ENCODE measurements at regions not wholly inside any gene's neighbourhood (a gene's known extent, or its start where the extent isn't known, plus 50 kb on each side); places are given as distances from the start of the nearest gene placed in this dataset.
"Not testable (repeated sequence)": the region's sequence is repeated elsewhere in the genome, so short reads cannot be mapped to it uniquely, and the experiment has no call there.

- not testable (repeated sequence) for H3K4ac ChIP-seq (ENCODE audit: low read depth, low read length); H4K8ac ChIP-seq (ENCODE audit: low read depth, low read length); H3K36me3 ChIP-seq (ENCODE audit: control insufficient read depth, insufficient read depth, low read length); H3K79me1 ChIP-seq (ENCODE audit: low read length); DNase-seq; H3K27ac ChIP-seq (ENCODE audit: low read depth, low read length); H3K9ac ChIP-seq (ENCODE audit: low read length); H3K79me2 ChIP-seq (ENCODE audit: control insufficient read depth, insufficient read depth, low read length); H2BK5ac ChIP-seq (ENCODE audit: low read length); H3K4me1 ChIP-seq (ENCODE audit: control insufficient read depth, low read depth, low read length); H2BK120ac ChIP-seq (ENCODE audit: low read depth, low read length); H4K5ac ChIP-seq (ENCODE audit: low read length); H3K56ac ChIP-seq (ENCODE audit: low read length); H2AK5ac ChIP-seq (ENCODE audit: low read length); H2BK15ac ChIP-seq (replicated peaks; ENCODE audit: low read depth); H3K4me3 ChIP-seq (ENCODE audit: low read length); H3K23ac ChIP-seq (ENCODE audit: low read length); H3K27me3 ChIP-seq (ENCODE audit: insufficient read depth, low read length, poor library complexity); H3K4me2 ChIP-seq (ENCODE audit: low read length)
- no CpG with 5 or more reads among the region's 13 CpGs for WGBS (ENCODE audit: extremely low coverage, insufficient coverage, low lambda C conversion rate)
- H3K18ac ChIP-seq (ENCODE audit: low read length) = peak overlapping the region; percentile 60
Observed at GRCh38 chr11:67884073-67884757, 119.7 kb downstream of the UNC93B1 start.

DNA sequence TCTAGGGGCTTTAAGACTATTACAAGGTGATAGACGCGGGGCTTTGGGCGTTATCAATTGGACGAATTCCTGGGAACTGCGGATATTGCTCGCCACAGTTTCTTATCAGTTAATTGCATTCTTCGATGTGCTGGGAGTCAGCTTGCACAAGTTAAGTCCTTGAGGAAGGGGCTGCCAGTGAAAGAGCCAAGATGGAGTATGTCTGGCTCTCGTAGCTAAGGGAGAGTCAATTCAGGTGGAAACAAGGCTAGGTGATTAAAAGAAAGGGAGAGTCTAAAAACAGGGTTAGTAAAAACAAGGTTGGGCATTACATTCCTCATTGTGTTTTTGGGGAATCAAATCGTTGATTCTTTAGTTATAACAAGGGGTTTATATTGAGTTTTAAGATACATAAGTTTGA, 121.6 kb downstream of the UNC93B1 start:
- H3K4me2 ChIP-seq (ENCODE audit: low read length); H3K27me3 ChIP-seq (ENCODE audit: insufficient read depth, low read length, poor library complexity); H2BK120ac ChIP-seq (ENCODE audit: low read depth, low read length); H4K5ac ChIP-seq (ENCODE audit: low read length); H3K27ac ChIP-seq (ENCODE audit: low read depth, low read length); H3K36me3 ChIP-seq (ENCODE audit: control insufficient read depth, insufficient read depth, low read length); H3K23ac ChIP-seq (ENCODE audit: low read length); H3K9ac ChIP-seq (ENCODE audit: low read length); H3K56ac ChIP-seq (ENCODE audit: low read length); H3K4ac ChIP-seq (ENCODE audit: low read depth, low read length); H4K8ac ChIP-seq (ENCODE audit: low read depth, low read length); H2AK5ac ChIP-seq (ENCODE audit: low read length); H3K79me1 ChIP-seq (ENCODE audit: low read length); H2BK5ac ChIP-seq (ENCODE audit: low read length); H3K79me2 ChIP-seq (ENCODE audit: control insufficient read depth, insufficient read depth, low read length); H3K4me3 ChIP-seq (ENCODE audit: low read length); H3K18ac ChIP-seq (ENCODE audit: low read length); H3K4me1 ChIP-seq (ENCODE audit: control insufficient read depth, low read depth, low read length); H2BK15ac ChIP-seq (replicated peaks; ENCODE audit: low read depth): not testable (repeated sequence)
- peak; percentile 54 for DNase-seq
- 100% methylated on average over 2 of the region's 9 CpGs for WGBS (ENCODE audit: extremely low coverage, insufficient coverage, low lambda C conversion rate)

DNA sequence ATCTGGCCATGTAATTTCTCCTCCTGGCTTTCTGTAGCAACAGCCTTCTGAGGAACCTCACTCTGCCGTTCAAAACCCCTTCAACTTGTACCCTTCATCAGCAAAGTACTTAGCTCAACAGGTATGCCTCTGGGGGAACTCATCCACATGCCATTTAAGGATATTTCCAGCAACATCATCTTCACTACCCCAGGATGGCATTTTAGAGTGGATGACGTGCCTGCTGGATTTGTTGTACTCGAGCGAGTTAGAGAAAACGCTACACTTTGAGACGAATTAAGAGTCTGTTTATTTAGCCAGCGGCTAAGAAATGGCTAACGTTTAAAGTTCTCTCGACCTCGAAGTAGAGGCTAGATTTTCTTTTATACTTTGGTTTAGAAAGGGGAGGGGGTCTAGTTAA, 122.1 kb downstream of the UNC93B1 start:
- not testable (repeated sequence) for H2BK120ac ChIP-seq (ENCODE audit: low read depth, low read length); H3K18ac ChIP-seq (ENCODE audit: low read length); H2AK5ac ChIP-seq (ENCODE audit: low read length); H2BK5ac ChIP-seq (ENCODE audit: low read length); H3K36me3 ChIP-seq (ENCODE audit: control insufficient read depth, insufficient read depth, low read length); H3K4me1 ChIP-seq (ENCODE audit: control insufficient read depth, low read depth, low read length); H3K4me2 ChIP-seq (ENCODE audit: low read length); H3K23ac ChIP-seq (ENCODE audit: low read length); H3K4me3 ChIP-seq (ENCODE audit: low read length); H3K79me1 ChIP-seq (ENCODE audit: low read length); DNase-seq; H3K27me3 ChIP-seq (ENCODE audit: insufficient read depth, low read length, poor library complexity); H3K4ac ChIP-seq (ENCODE audit: low read depth, low read length); H4K8ac ChIP-seq (ENCODE audit: low read depth, low read length); H3K79me2 ChIP-seq (ENCODE audit: control insufficient read depth, insufficient read depth, low read length); H3K9ac ChIP-seq (ENCODE audit: low read length); H4K5ac ChIP-seq (ENCODE audit: low read length); H2BK15ac ChIP-seq (replicated peaks; ENCODE audit: low read depth)
- peak overlapping the region; percentile 36 for H3K27ac ChIP-seq (ENCODE audit: low read depth, low read length)
- peak overlapping the region; percentile 73 for H3K56ac ChIP-seq (ENCODE audit: low read length)
- no CpG with 5 or more reads among the region's 10 CpGs for WGBS (ENCODE audit: extremely low coverage, insufficient coverage, low lambda C conversion rate)

DNA sequence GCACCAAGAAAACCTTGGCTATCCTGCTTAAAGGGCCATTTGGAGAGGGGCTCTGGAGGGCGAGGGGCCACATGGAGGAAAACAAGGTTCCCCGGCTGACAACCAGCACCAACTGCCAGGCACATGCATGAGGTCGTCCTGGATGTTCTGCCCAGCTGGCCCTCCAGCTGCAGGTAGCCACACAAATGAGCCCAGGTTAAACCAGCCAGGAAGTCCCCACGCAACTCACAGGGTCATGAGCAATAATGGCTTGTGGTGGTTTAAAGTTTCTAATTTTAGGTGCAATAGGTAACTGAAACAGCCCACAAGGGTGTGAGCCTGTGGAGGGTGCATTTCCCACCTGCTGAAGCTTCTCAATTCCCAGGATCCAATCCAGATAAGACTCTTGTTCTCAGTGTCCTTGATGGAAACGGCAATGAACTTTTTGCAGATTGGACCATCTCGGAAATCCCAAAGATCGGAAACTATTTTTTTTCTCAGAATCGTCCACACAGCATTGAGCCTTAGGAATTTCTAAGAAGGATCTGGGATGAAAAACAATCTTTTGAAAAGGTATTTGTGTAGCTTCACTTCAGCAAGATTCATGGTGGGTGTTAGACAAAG, 123.2 kb downstream of the UNC93B1 start:
- not testable (repeated sequence) for H3K79me1 ChIP-seq (ENCODE audit: low read length); H3K27ac ChIP-seq (ENCODE audit: low read depth, low read length); H3K9ac ChIP-seq (ENCODE audit: low read length); H2AK5ac ChIP-seq (ENCODE audit: low read length); H2BK5ac ChIP-seq (ENCODE audit: low read length); H3K23ac ChIP-seq (ENCODE audit: low read length); H3K4me3 ChIP-seq (ENCODE audit: low read length); H3K27me3 ChIP-seq (ENCODE audit: insufficient read depth, low read length, poor library complexity); H3K18ac ChIP-seq (ENCODE audit: low read length); H2BK15ac ChIP-seq (replicated peaks; ENCODE audit: low read depth); H2BK120ac ChIP-seq (ENCODE audit: low read depth, low read length); H3K79me2 ChIP-seq (ENCODE audit: control insufficient read depth, insufficient read depth, low read length); H4K8ac ChIP-seq (ENCODE audit: low read depth, low read length); H4K5ac ChIP-seq (ENCODE audit: low read length); H3K56ac ChIP-seq (ENCODE audit: low read length); H3K4me1 ChIP-seq (ENCODE audit: control insufficient read depth, low read depth, low read length); H3K36me3 ChIP-seq (ENCODE audit: control insufficient read depth, insufficient read depth, low read length); DNase-seq; H3K4ac ChIP-seq (ENCODE audit: low read depth, low read length); H3K4me2 ChIP-seq (ENCODE audit: low read length)
- WGBS (ENCODE audit: extremely low coverage, insufficient coverage, low lambda C conversion rate) = no CpG with 5 or more reads among the region's 8 CpGs

DNA sequence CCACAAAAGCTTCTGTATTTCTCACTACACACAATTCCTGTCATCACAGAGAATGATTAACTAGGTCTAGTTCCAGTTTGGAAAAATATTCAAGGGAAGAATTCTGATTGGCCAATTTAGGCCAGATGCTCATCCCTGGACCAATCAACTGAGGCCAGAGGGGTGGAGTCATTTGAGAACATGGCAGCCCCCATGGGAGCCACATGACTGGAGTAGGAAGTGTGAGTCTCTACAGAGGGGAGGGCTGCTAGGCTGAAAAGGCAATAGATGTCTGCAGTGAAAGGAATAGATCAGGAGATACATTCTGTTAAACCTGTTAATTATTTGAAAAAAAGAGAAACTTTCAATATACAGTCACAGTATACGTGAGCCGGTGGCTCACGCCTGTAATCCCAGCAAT, 125.2 kb downstream of the UNC93B1 start:
- H3K36me3 ChIP-seq (ENCODE audit: control insufficient read depth, insufficient read depth, low read length); H3K79me1 ChIP-seq (ENCODE audit: low read length); H3K56ac ChIP-seq (ENCODE audit: low read length); H3K23ac ChIP-seq (ENCODE audit: low read length); H3K4ac ChIP-seq (ENCODE audit: low read depth, low read length); H3K79me2 ChIP-seq (ENCODE audit: control insufficient read depth, insufficient read depth, low read length); H3K18ac ChIP-seq (ENCODE audit: low read length); H2BK15ac ChIP-seq (replicated peaks; ENCODE audit: low read depth); H3K27ac ChIP-seq (ENCODE audit: low read depth, low read length); H2BK5ac ChIP-seq (ENCODE audit: low read length); H3K27me3 ChIP-seq (ENCODE audit: insufficient read depth, low read length, poor library complexity); H3K4me3 ChIP-seq (ENCODE audit: low read length); H2AK5ac ChIP-seq (ENCODE audit: low read length); H3K9ac ChIP-seq (ENCODE audit: low read length); H3K4me1 ChIP-seq (ENCODE audit: control insufficient read depth, low read depth, low read length); H4K8ac ChIP-seq (ENCODE audit: low read depth, low read length); H2BK120ac ChIP-seq (ENCODE audit: low read depth, low read length); H4K5ac ChIP-seq (ENCODE audit: low read length); H3K4me2 ChIP-seq (ENCODE audit: low read length): not testable (repeated sequence)
- DNase-seq = peak; percentile 49
- no CpG with 5 or more reads among the region's 3 CpGs for WGBS (ENCODE audit: extremely low coverage, insufficient coverage, low lambda C conversion rate)

GRCh38 chr11:67877316-67877715, 126.6 kb downstream of the UNC93B1 start:
- not testable (repeated sequence) for H2AK5ac ChIP-seq (ENCODE audit: low read length); H3K56ac ChIP-seq (ENCODE audit: low read length); H2BK120ac ChIP-seq (ENCODE audit: low read depth, low read length); H3K36me3 ChIP-seq (ENCODE audit: control insufficient read depth, insufficient read depth, low read length); H4K5ac ChIP-seq (ENCODE audit: low read length); H3K18ac ChIP-seq (ENCODE audit: low read length); H2BK5ac ChIP-seq (ENCODE audit: low read length); H4K8ac ChIP-seq (ENCODE audit: low read depth, low read length); H3K27me3 ChIP-seq (ENCODE audit: insufficient read depth, low read length, poor library complexity); H3K23ac ChIP-seq (ENCODE audit: low read length); H3K4me3 ChIP-seq (ENCODE audit: low read length); H3K9ac ChIP-seq (ENCODE audit: low read length); H3K79me2 ChIP-seq (ENCODE audit: control insufficient read depth, insufficient read depth, low read length); H2BK15ac ChIP-seq (replicated peaks; ENCODE audit: low read depth); H3K27ac ChIP-seq (ENCODE audit: low read depth, low read length); H3K4me1 ChIP-seq (ENCODE audit: control insufficient read depth, low read depth, low read length); H3K79me1 ChIP-seq (ENCODE audit: low read length); DNase-seq; H3K4me2 ChIP-seq (ENCODE audit: low read length); H3K4ac ChIP-seq (ENCODE audit: low read depth, low read length)
- WGBS (ENCODE audit: extremely low coverage, insufficient coverage, low lambda C conversion rate) = no CpG with 5 or more reads among the region's 4 CpGs
